Keratinocyte (primary cell): ENCODE measurements at regions not wholly inside any gene's neighbourhood (a gene's known extent, or its start where the extent isn't known, plus 50 kb on each side); places are given as distances from the start of the nearest gene placed in this dataset.

Experiments
- DNase-seq: peaks from one replicate; pipeline ENCODE4 v3.0.0-alpha.2; 2011; ENCODE audit warnings: low read depth, missing footprints, low spot score
- FAIRE-seq: peaks from 2 replicates; lab custom pipeline; 2011; peaks lifted over from hg19 to GRCh38; lab: Jason Lieb, UNC
- H2AFZ ChIP-seq: 2 replicates; pipeline ENCODE4 v1.6.0; 2012; ENCODE audit warnings: low read length, control low read depth, inconsistent platforms; ENCODE audit not compliant: control insufficient read depth
- H3K27ac ChIP-seq: 2 replicates; pipeline ENCODE4 v1.5.1; 2011; ENCODE audit warnings: low read length; ENCODE audit not compliant: control insufficient read depth, insufficient read depth
- H3K27me3 ChIP-seq: 3 replicates; pipeline ENCODE4 v1.6.0; 2011; ENCODE audit warnings: low read length; ENCODE audit not compliant: control insufficient read depth, insufficient read depth; ENCODE audit errors: extremely low read depth
- H3K36me3 ChIP-seq, 2 experiments: 2 replicates in 1 of 2; 3 replicates in 1 of 2; pipeline ENCODE4 v1.5.1; 2011; ENCODE audit warnings: low read length in 2 of 2, mild to moderate bottlenecking in 1 of 2; ENCODE audit not compliant: control insufficient read depth in 2 of 2, insufficient read depth in 2 of 2; ENCODE audit errors: extremely low read depth in 1 of 2
- H3K4me1 ChIP-seq: 3 replicates; pipeline ENCODE4 v1.5.1; 2011; ENCODE audit warnings: low read length; ENCODE audit not compliant: control insufficient read depth, insufficient read depth; ENCODE audit errors: extremely low read depth
- H3K4me2 ChIP-seq: 3 replicates; pipeline ENCODE4 v1.6.0; 2011; ENCODE audit warnings: low read depth, low read length; ENCODE audit not compliant: control insufficient read depth, insufficient read depth; ENCODE audit errors: extremely low read depth
- H3K4me3 ChIP-seq, 3 experiments: fragments of 200-600 bp in 1 of 3; sonication (generic) in 1 of 3; 2 replicates in 2 of 3; 3 replicates in 1 of 3; pipeline ENCODE4 v1.5.1; 2011 to 2016; ENCODE audit warnings: low read length in 3 of 3, mild to moderate bottlenecking in 3 of 3, control low read depth in 2 of 3, inconsistent platforms in 1 of 3, low read depth in 1 of 3, mixed read lengths in 1 of 3, mixed run types in 1 of 3, moderate library complexity in 1 of 3; ENCODE audit not compliant: control insufficient read depth in 2 of 3, insufficient read depth in 2 of 3; ENCODE audit errors: extremely low read depth in 1 of 3
- H3K79me2 ChIP-seq: 2 replicates; pipeline ENCODE4 v1.6.0; 2012; ENCODE audit warnings: low read length; ENCODE audit not compliant: control insufficient read depth, insufficient read depth
- H3K9ac ChIP-seq: 3 replicates; pipeline ENCODE4 v1.6.0; 2011; ENCODE audit warnings: low read length; ENCODE audit not compliant: control insufficient read depth, insufficient read depth; ENCODE audit errors: extremely low read depth
- H3K9me1 ChIP-seq: 3 replicates; pipeline ENCODE4 v1.6.0; 2011; ENCODE audit warnings: low read length; ENCODE audit not compliant: control insufficient read depth, insufficient read depth; ENCODE audit errors: extremely low read depth
- H3K9me3 ChIP-seq: 2 replicates; pipeline ENCODE4 v1.5.1; 2012; ENCODE audit warnings: low read depth, low read length; ENCODE audit not compliant: control insufficient read depth
- H4K20me1 ChIP-seq: 3 replicates; pipeline ENCODE4 v1.6.0; 2011; ENCODE audit warnings: low read length; ENCODE audit not compliant: control insufficient read depth, insufficient read depth; ENCODE audit errors: extremely low read depth
- CTCF ChIP-seq, 3 experiments: IDR thresholded peaks in 1 of 3; conservative IDR thresholded peaks in 1 of 3; optimal IDR thresholded peaks in 1 of 3; 2 replicates in 2 of 3; 3 replicates in 1 of 3; pipeline versions ENCODE3 to v1.5.1; 2011; ENCODE audit warnings: low read length in 3 of 3, mild to moderate bottlenecking in 3 of 3, moderate library complexity in 2 of 3, control low read depth in 1 of 3, inconsistent platforms in 1 of 3; ENCODE audit not compliant: insufficient read depth in 2 of 3; ENCODE audit errors: extremely low read depth in 1 of 3
- EZH2 ChIP-seq: IDR thresholded peaks from one replicate; pipeline ENCODE4 v1.6.1; 2012; ENCODE audit warnings: inconsistent platforms, mild to moderate bottlenecking, low read length, moderate library complexity
- dilution Hi-C: fragments of 300-500 bp; cut with MboI; formaldehyde crosslinking; loops from one replicate; pipeline ENCODE4 v1.7.0; 2020; ENCODE audit warnings: low sequenced_read_pairs; ENCODE audit not compliant: extremely low pct_ligation_motif_present

- Histone ChIP-seq H3K27ac (no peak overlapping the region), H3K36me3 (no peaks in the 10 kb centered on the region), H3K9ac (no peak overlapping the region), H3K4me2 (no peak overlapping the region), H2AFZ (no peak overlapping the region), H3K27me3 (no peaks in the 10 kb centered on the region), H3K4me1 (no peaks in the 10 kb centered on the region), H3K4me3 (no peak overlapping the region), H3K9me1 (no peaks in the 10 kb centered on the region), H4K20me1 (no peaks in the 10 kb centered on the region), H3K9me3 (no peaks in the 10 kb centered on the region), H3K79me2 (no peaks in the 10 kb centered on the region)
- dilution Hi-C loops, result no loop called here
- TF ChIP-seq EZH2 (no peak), CTCF (optimal IDR thresholded peaks at IDR 0.05 in 1 of 3, IDR thresholded peaks at IDR 0.05 in 1 of 3, conservative IDR thresholded peaks at IDR 0.05 in 1 of 3; ENCODE audit: extremely low read depth in 1 of 3, insufficient read depth in 2 of 3, low read length in 3 of 3) (no peak)
- no peak for FAIRE-seq
- no peak for DNase-seq
These were observed 107.9 kb downstream of the ALG10B start for GRCh38 chr12:38424436-38424835.

- no peak overlapping the region for H3K4me3 ChIP-seq
- no peaks in the 10 kb centered on the region for H3K4me1 ChIP-seq
- DNase-seq, result no peak
- no peaks in the 10 kb centered on the region for H3K9me3 ChIP-seq
- H3K4me2 ChIP-seq, result no peak overlapping the region
- no peaks in the 10 kb centered on the region for H4K20me1 ChIP-seq
- no peak overlapping the region for H3K9ac ChIP-seq
- TF ChIP-seq EZH2, result no peak
- no peak for TF ChIP-seq CTCF (optimal IDR thresholded peaks at IDR 0.05 in 1 of 3, IDR thresholded peaks at IDR 0.05 in 1 of 3, conservative IDR thresholded peaks at IDR 0.05 in 1 of 3; ENCODE audit: extremely low read depth in 1 of 3, insufficient read depth in 2 of 3, low read length in 3 of 3)
- H3K27me3 ChIP-seq, result no peaks in the 10 kb centered on the region
- FAIRE-seq, result no peak
- no peak overlapping the region for H2AFZ ChIP-seq
- H3K79me2 ChIP-seq, result no peaks in the 10 kb centered on the region
- dilution Hi-C loops, result no loop called here
- no peak overlapping the region for H3K27ac ChIP-seq
- H3K36me3 ChIP-seq, result no peaks in the 10 kb centered on the region
- H3K9me1 ChIP-seq, result no peaks in the 10 kb centered on the region
These were observed 110.9 kb downstream of the ALG10B start for GRCh38 chr12:38427442-38427841.
